Neural crest cell (in vitro differentiated cells): ENCODE measurements at regions not wholly inside any gene's neighbourhood (a gene's known extent, or its start where the extent isn't known, plus 50 kb on each side); places are given as distances from the start of the nearest gene placed in this dataset.

Experiments
- DNase-seq: peaks from one replicate; pipeline ENCODE4 v3.0.0; 2021; ENCODE audit warnings: low read depth, mixed read lengths, low spot score
- H3K27ac Mint-ChIP-seq: one replicate; pipeline ENCODE4 v1.8.0; 2021; ENCODE audit warnings: mild to moderate bottlenecking, mixed read lengths; ENCODE audit not compliant: unreplicated experiment
- H3K27me3 Mint-ChIP-seq: 2 replicates; pipeline ENCODE4 v1.8.0; 2021; ENCODE audit warnings: low read depth, mild to moderate bottlenecking, mixed read lengths
- H3K36me3 Mint-ChIP-seq: 2 replicates; pipeline ENCODE4 v1.8.0; 2021; ENCODE audit warnings: low read depth, mild to moderate bottlenecking, mixed read lengths
- H3K4me1 Mint-ChIP-seq: 2 replicates; pipeline ENCODE4 v1.8.0; 2021; ENCODE audit warnings: mixed read lengths
- H3K4me3 Mint-ChIP-seq: one replicate; pipeline ENCODE4 v1.8.0; 2021; ENCODE audit warnings: mild to moderate bottlenecking, mixed read lengths
- H3K9me3 Mint-ChIP-seq: 2 replicates; pipeline ENCODE4 v1.8.0; 2021; ENCODE audit warnings: mixed read lengths
- CTCF ChIP-seq: fragments of 200-600 bp; sonication (generic); conservative IDR thresholded peaks from 2 replicates; pipeline ENCODE4 v1.5.0; 2021; ENCODE audit warnings: antibody characterized with exemption, mild to moderate bottlenecking

- Mint-ChIP-seq H3K27ac (no peak overlapping the region), H3K4me3 (no peak overlapping the region), H3K36me3 (peaks cover 6% of the 10 kb centered on the region), H3K9me3 (peaks cover 11% of the 10 kb centered on the region), H3K27me3 (peaks cover 2% of the 10 kb centered on the region), H3K4me1 (no peaks in the 10 kb centered on the region)
- DNase-seq: no peak
- no peak for TF ChIP-seq CTCF
Observed at GRCh38 chr18:70981400-70982140, 692.7 kb downstream of the SOCS6 start.

GRCh38 chr18:70973626-70974025 lies 684.8 kb downstream of the SOCS6 start:
- no peak overlapping the region for H3K27ac Mint-ChIP-seq
- DNase-seq: no peak
- H3K27me3 Mint-ChIP-seq: no peaks in the 10 kb centered on the region
- TF ChIP-seq CTCF: no peak
- H3K4me1 Mint-ChIP-seq: no peaks in the 10 kb centered on the region
- H3K4me3 Mint-ChIP-seq: no peak overlapping the region
- no peaks in the 10 kb centered on the region for H3K36me3 Mint-ChIP-seq
- peaks cover 3% of the 10 kb centered on the region for H3K9me3 Mint-ChIP-seq

GRCh38 chr18:70966419-70966818 lies 677.6 kb downstream of the SOCS6 start:
- no peaks in the 10 kb centered on the region for H3K27me3 Mint-ChIP-seq
- TF ChIP-seq CTCF: no peak
- no peaks in the 10 kb centered on the region for H3K4me1 Mint-ChIP-seq
- DNase-seq: no peak
- no peaks in the 10 kb centered on the region for H3K36me3 Mint-ChIP-seq
- H3K27ac Mint-ChIP-seq: no peak overlapping the region
- no peak overlapping the region for H3K4me3 Mint-ChIP-seq
- H3K9me3 Mint-ChIP-seq: peaks cover 3% of the 10 kb centered on the region

- no peak for TF ChIP-seq CTCF
- Mint-ChIP-seq H3K9me3 (no peaks in the 10 kb centered on the region), H3K4me1 (no peaks in the 10 kb centered on the region), H3K27me3 (peaks cover 2% of the 10 kb centered on the region), H3K36me3 (no peaks in the 10 kb centered on the region), H3K27ac (no peak overlapping the region), H3K4me3 (no peak overlapping the region)
- no peak for DNase-seq
Observed at GRCh38 chr18:70961939-70962338, 673.1 kb downstream of the SOCS6 start.

GRCh38 chr18:70956554-70956953 lies 667.7 kb downstream of the SOCS6 start:
- H3K4me1 Mint-ChIP-seq: no peaks in the 10 kb centered on the region
- H3K27me3 Mint-ChIP-seq: peaks cover 6% of the 10 kb centered on the region
- H3K36me3 Mint-ChIP-seq: no peaks in the 10 kb centered on the region
- no peak for TF ChIP-seq CTCF
- DNase-seq: no peak
- H3K4me3 Mint-ChIP-seq: no peak overlapping the region
- H3K27ac Mint-ChIP-seq: no peak overlapping the region
- no peaks in the 10 kb centered on the region for H3K9me3 Mint-ChIP-seq
